ENCODE measurements at regions not wholly inside any gene's neighbourhood (a gene's known extent, or its start where the extent isn't known, plus 50 kb on each side); places are given as distances from the start of the nearest gene placed in this dataset.
"Not testable (repeated sequence)": the region's sequence is repeated elsewhere in the genome, so short reads cannot be mapped to it uniquely, and the experiment has no call there.

DNA sequence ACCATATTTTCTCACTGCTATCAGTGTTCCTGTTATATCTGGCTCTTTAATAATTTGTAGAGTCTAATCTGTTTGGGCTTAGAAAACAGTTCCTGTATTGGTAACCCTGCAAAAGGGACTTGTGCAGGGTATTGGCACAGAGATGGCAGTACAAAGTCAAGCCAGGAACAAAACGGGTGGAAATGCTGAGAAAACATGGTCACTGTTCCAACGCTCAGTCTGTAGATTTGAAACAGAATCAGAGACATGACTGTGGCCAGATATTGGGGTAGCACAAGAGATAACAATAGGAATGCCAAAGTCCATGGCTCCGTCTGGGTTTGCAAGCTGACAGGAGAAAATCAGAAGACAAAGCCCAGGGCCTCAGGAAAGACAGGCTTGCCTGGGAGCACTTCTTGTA is 290.7 kb upstream of the PDE3A start:
- DNase-seq: no peak

DNA sequence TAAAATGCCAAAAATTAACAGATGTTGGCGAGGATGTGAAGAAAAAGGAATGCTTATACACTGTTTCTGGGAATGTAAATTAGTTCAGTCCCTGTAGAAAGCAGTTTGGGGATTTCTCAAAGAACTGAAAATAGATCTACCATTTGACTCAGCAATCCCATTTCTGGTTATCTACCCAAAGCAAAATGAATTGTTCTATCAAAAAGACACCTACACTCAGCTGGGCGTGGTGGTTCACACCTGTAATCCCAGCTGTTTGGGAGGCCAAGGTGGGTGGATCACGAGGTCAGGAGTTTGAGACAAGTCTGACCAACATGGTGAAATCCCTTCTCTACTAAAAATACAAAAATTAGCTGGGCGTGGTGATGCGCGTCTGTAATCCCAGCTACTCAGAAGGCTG is 279.3 kb upstream of the PDE3A start:
- no peak for DNase-seq

DNA sequence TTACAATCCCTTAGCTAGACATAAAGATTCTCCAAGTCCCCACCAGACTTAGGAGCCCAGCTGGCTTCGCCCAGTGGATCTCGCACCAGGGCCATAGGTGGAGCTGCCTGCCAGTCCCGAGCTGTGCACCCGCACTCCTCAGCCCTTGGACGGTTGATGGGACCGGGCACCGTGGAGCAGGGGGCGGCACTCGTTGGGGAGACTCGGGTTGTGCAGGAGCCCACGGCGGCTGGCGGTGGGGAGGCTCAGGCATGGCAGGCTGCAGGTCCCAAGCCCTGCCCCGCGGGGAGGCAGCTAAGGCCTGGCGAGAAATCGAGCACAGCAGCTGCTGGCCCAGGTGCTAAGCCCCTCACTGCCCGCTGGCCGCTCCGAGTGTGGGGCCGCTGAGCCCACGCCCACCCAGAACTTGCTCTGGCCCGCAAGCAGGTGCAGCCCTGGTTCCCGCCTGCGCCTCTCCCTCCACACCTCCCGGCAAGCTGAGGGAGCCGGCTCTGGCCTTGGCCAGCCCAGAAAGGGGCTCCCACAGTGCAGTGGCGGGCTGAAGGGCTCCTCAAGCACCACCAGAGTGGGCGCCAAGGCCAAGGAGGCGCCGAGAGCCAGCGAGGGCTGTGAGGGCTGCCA is 275.0 kb upstream of the PDE3A start:
- not testable (repeated sequence) for DNase-seq

DNA sequence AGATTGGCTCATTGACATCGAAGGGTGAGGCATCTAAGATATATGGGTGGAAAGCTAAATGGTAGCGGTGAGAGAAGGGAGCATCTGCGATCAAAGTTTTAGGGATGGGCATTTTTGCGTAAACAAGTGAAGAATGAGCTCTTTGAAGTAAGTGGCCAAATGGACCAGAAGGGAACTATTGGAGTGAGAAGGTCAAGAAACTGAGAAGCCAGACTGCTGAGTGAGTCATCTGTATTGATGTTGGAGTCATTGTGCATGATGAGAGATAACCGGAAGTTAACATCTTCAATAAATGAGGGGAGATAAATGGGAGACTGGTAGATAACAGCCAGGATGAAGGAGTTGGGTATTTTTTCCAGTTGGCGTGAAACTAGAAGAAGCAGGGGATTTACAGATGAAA is 271.9 kb upstream of the PDE3A start:
- no peak for DNase-seq

DNA sequence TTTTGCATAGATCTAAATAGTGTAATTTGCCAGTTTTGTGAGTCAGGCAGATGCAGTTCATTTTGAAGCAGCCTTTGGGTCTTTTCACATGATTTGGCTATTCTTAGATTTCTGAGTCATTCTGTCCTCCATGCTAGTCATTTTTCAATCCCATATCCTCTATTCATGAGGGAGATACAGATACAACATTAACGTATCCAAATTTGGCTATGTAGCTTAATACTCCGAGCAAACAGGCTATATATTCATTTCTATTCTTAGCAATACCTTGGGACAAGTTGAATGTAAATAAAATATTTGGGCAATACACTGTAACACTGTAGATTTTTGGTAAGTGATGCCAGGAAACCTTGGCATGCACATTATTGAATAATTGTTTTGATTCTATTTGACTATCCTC is 270.7 kb upstream of the PDE3A start:
- DNase-seq: no peak

DNA sequence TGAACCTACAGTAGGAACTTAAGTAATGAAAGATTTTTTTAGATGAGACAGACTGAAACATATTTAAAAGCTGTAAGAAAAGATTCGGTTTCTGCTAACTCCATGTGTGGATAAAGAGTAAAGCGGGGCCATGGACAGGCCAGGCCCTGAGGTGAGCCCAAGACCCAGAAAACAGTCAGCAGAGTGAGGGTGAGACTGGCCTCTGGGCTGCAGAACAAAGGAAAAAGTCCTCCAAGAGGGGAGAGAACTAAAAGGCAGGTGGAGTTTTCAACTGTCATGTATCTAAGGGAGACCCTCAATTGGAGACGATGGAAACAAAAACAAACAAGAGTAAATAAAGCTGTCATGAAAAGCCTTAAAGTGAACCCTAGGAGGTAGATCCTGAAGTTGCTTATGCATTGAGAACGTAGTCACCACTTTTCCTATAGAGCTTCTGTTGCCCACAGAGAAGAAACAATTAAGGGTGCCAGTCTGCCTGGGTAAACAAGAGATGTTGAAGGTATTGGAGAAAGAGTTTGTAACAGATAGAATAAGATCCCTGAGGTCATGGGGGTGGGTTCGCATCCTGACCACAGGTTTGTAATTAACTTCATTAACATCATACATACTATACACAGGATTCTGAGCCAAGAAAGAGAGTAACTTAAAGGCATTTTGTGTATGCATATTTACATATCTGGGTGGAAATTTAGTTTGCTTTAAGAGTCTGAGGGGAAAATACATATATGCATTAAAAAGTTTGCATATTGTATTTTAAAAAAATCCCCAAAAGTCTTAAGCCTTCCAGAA is 268.7 kb upstream of the PDE3A start:
- no peak for DNase-seq

DNA sequence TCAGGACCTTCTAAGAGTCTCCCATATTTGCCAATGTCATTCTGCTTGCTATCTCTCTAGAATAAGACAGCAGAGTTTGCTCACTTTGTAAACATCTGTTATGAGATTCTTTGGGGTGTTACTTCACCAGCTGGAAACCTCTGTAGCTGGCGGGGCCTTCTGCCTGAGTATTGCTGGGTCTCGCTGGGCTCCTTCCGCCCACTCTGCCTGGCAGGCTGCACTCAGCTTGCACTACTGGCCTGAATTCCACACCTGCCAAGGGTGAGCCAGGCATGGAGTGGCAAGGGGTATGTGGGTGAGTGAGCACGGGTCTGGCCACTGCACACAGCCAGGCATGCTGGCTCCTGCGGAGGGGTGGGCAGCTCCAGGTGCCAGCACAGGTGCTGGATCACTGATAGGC is 267.3 kb upstream of the PDE3A start:
- no peak for DNase-seq

DNA sequence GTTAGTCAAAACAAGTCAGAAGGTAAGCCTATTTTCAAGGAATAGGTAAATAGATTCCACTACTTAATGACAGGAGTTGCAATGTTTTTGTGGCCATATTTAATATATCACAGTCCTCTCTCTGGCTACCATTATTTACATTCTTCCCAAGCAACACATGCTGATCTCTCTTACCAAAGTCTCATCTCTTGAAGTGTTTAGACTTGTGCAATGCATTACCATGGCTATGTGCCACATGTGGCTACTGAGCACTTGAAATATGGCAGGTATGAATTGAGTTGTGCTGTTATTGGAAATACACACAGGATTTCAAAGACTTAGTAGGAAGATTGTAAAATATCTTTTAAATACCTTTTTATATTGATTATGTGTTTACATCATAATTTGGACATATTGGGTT is 262.4 kb upstream of the PDE3A start:
- no peak for DNase-seq

DNA sequence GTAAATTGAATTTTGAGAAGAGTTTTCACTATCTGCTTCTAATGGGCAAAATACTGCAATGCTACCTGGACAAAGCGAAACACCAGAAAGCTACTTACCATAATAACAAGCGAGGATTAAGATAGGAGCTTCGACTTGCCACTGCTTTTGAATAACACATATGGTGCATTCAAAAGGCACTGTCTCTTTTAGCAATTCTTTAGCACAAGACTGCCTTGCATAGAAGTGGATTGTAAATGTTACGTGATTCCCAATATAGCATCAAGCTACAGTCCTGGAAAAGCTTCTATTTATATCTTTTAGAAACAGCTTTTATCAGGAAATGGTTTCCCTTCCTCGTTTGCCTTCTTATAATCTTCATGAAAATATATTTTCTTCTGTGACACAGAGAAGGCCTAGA is 258.7 kb upstream of the PDE3A start:
- no peak for DNase-seq

DNA sequence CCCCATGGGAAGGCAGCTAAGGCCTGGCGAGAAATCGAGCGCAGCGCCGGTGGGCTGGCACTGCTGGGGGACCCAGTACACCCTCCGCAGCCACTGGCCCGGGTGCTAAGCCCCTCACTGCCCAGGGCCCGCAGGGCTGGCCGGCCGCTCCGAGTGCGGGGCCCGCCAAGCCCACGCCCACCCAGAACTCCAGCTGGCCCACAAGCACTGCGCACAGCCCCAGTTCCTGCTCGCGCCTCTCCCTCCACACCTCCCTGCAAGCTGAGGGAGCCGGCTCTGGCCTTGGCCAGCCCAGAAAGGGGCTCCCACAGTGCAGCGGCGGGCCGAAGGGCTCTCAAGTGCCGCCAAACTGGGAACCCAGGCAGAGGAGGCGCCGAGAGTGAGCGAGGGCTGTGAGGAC is 253.0 kb upstream of the PDE3A start:
- DNase-seq: not testable (repeated sequence)

DNA sequence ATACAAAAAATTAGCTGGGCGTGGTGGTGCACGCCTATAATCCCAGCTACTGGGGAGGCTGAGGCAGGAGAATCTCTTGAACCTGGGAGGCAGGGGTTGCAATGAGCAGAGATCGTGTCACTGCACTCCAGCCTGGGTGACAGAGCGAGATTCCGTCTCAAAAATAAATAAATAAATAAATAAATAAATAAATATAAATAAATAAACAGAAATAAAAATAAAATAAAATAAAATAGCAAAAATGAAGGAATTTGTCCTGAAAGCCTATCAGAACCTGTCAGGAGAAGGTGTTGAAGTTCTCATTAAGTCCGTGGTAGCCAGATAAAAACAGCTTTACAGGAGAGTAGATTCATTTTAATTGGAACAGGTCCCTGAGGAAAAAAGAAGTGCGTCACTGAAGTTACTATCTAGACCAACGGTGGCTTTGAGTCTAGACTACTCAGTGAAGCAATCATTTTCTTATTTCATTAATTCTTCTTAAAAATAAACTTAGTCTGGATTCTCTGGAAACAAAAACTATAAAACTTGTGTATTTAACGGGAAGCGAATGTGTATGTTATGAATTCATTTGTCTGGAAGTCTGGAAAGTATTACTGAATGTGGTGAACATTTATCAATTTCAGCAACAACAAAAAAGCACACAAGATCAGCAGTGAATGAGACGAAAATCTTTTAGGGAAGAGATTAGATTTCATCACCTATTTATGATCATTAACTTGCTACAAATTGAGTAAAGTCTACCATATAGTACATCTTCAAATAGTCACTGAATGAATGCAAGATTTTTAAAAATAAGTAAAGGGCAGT is 248.5 kb upstream of the PDE3A start:
- no peak for DNase-seq

DNA sequence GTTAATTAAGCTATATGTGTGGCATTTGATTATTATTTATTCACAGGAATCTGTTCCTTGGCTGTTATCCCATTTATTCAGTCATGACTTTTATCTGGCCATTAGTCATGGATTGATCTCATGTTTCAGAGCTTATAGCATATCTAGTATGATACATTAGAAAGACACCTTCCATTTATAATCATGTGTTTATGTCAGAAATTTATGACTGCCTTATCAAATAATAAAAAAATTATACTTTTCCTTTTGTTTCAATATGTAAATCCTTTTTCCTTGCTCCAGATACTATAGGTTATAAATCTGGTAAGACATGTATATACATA is 248.0 kb upstream of the PDE3A start:
- DNase-seq: no peak

DNA sequence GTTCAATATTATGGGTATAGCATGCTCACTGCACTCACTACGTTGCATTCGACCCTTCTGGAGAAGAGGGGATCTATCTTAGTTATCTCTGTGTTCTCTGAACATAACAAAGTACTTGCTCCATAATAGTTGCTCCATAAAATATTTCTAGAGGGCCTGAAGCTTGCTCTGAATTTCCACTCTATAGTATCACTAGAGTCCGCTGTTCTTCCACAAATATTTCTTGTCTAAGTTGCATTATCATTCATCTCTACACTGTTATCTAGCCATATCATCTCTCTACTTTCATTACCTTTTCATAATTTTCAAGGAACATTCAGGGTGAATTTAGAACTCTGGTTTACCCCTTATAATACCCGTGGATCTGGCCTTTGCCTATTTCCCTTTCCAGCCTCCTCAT is 246.1 kb upstream of the PDE3A start:
- no peak for DNase-seq

DNA sequence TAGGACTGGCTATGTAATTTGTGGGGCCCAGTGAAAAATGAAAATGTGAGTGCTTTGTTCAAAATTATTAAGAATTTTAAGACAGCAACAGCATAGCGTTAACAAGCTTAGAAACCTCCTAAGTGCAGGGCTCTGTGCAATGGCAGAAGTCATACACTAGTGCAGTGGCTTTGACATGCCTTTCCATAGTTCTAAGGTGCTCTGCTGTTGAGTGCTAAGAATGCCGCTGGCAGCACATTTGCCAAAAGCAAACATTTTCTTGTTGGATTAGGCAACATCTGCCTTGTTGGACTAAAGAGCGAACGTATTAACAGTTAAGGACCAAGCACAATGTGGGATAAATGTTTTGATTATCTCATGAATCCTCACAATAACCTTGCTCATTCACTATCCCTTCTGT is 244.9 kb upstream of the PDE3A start:
- no peak for DNase-seq

DNA sequence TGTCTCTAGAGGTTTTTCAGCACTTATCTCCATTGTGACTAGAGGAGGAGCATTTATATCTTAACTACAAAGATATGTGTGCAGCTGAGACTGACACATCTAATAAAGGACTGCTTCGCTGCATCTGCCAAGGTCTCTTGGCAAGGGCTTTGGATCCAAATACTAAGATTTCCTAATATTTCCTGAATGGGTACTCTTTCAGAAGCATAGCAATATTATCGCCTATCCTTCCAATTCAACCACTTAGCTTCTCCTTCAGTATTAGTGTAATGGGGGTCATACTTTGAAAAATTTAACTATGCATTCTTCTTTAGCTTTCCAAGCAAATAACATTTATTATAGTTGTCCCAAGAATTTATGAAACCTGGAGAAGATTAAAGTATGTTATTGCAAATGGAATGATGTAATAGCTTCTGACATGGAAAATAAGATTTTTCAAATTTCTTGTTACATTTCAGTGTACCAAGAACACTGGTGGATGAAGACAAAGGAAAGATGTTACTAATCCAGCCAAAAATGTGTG is 243.0 kb upstream of the PDE3A start:
- DNase-seq: no peak

DNA sequence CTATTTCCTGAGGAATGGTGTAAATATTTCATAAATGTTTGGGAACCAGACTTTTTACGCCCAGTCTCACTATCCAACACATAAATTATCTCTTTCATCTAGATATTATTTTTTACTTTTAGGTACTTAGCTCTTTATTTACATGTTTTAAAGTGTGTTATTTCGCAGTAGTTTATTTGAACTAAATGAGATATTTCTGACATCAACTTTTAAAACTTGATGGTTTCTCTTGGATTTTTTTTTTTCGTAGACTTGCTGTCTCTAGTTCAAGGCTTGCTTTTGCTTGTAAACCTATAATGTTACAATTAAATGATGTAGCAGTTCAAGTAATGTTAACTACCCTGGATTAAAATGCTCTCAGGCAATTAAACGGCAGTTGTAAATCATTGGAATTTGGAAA is 241.7 kb upstream of the PDE3A start:
- no peak for DNase-seq

DNA sequence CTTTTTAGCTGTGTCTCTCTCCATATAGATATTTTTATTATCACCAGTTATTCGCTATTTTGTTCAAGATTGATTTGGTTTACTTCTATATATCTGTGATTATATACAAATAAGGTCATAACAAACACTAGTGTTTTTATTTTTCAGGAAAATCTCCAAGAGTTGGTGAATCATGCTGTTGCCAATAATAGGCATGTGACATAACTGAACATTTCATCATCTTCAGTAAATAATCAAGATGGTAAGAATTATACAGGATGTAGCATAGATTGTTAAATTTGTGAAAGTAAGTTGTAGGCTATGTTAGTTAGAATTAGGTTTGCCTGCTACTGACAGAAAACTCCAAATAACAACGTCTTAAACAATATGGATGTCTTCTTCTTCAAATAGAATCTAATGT is 240.9 kb upstream of the PDE3A start:
- DNase-seq: no peak

DNA sequence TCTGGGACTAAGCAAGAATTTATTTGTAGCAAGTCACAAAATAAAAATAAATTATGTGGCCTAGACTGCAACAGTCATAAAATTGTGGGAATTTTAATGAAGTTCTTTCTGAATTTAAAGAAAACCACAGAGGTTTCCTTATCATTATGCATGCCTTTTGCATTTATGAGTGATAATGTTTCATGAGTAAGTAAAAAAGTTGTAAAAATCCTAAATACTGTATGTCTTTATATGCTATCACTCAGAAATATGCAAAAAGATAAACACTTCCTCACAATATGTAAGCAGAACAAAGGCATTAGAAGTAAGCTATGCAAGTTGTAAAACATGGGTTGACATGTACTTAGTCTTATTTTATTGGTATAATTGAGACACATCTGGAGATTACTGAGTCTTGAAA is 239.4 kb upstream of the PDE3A start:
- DNase-seq: no peak

DNA sequence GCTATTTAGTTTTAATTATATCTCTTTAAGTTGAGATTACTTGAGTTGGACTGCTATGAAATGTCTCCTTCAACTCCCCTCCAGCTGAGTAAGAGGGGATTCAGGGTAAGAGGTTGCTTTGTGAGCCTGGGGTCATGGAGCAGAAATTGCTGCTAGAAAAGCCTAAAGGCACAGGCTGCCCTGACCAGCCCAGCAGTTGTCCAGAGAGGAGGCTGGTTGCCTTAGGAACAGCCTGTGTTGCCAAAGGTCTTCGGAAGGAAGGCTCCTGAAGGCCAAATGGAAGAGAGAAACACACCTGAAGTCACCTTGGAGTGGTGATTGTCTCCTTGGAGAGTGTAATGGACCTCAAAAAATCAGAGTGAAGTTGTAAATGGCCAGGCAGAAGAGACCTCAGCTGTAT is 235.5 kb upstream of the PDE3A start:
- no peak for DNase-seq

DNA sequence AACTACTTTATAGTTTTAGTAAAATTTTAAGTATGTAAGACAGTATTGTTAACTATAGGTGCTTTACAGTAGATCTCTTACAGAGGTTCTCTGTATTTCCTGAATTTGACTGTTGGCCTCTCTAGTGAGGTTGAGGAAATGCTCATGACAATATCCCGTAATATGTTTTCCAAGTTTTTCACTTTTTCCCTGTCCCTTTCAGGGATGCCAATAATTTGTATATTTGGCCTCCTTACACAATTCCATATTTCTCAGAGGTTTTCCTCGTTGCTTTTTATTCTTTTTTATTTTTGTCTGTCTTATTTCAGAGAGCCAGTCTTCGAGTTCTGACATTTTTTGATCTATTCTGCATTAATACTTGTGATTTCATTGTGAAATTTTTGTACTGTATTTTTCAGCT is 233.7 kb upstream of the PDE3A start:
- DNase-seq: no peak

DNA sequence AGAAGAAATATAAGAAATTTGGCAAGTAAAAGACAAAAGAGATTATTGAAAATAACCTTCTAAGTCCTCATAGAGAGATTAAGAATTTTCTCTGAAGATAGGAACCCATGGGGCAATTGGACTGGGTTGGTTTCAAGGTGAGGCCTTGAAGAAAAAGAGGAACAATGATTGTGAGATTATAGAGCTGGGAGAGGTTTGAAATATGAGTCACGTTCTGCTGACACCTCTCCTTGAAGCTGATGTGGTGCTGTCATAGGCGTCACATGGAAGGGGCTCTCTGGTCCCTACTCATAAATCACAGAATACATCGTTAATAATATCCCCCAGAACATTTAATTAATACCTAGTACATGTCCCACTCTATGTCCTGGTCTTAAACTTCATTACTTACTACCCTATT is 227.6 kb upstream of the PDE3A start:
- DNase-seq: peak in 1 of 2 donors; percentile 4

DNA sequence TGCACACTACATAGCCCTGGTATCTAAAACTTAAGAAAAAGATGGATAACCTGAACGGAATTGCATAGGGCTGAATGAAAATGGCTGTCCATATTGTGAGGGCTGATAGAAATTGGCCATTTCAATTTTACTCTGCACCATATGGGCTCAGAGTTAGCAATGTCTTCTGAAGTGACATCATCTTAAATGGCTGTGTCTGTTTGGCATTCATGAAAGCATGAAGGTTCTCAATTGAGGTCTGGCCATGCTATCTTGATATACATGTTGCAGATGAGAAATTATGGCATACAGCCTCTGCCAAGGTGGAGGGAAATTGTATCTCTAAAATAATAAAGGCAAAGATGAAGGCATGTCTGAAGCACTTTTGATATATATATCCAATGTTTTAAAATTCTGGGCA is 226.0 kb upstream of the PDE3A start:
- DNase-seq: no peak

DNA sequence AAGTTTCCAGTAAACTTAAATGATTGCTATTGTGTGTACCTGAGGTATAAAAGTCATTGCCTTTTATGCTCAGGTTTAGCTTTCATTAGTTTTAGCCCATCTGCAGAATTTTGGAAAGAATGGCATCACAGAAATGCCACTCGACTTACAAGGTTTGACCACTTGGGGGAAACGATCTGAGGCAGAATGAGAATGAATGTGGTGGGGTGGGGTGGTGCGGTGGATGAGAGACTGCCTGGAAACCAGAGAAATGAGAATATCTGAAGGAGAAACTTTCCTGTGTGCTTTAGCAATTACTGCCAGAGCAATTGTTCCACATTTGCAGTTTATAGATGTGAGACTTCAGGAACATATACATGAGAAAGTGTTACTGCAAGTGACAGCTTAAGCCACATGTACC is 225.4 kb upstream of the PDE3A start:
- DNase-seq: no peak

DNA sequence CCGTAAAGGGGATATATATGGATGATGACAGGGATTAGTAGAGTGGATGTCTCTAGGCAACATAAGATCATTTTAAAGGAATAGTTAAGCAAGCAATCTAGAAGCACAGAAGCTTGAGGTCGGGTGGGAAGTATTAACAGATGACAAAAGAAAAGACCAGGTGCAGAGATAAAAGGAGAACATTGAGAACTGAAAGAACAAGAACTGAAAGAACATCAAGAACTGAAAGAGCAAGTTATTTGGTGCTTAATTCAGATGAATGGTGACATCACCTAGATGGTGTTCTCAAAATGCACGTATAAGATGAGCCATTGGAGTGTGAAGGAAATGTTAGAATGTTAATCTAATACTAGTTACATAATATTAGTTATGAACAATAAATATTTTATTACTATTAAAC is 224.0 kb upstream of the PDE3A start:
- no peak for DNase-seq

Measured in inflammatory macrophage (primary cell).